Kidney (tissue), 13 donors: ENCODE measurements at regions not wholly inside any gene's neighbourhood (a gene's known extent, or its start where the extent isn't known, plus 50 kb on each side); places are given as distances from the start of the nearest gene placed in this dataset.

Experiments used
- DNase-seq, 5 donors: peaks; one replicate each; pipeline ENCODE4 v3.0.0-alpha.2; 2013 to 2020
- FAIRE-seq: peaks from 2 replicates; lab custom pipeline; 2012; peaks lifted over from hg19 to GRCh38; lab: Jason Lieb, UNC
- H3K27ac ChIP-seq, 2 donors: one replicate each; pipeline ENCODE4 v1.7.0; 2013; ENCODE audit warnings: low read depth in 2 of 2, low read length in 2 of 2, inconsistent platforms in 1 of 2
- H3K27me3 ChIP-seq: one replicate; pipeline ENCODE4 v1.7.1; 2013; ENCODE audit warnings: low read length, inconsistent platforms; ENCODE audit not compliant: control insufficient read depth, insufficient read depth
- H3K36me3 ChIP-seq, 3 donors: one replicate each; pipeline versions ENCODE4 v1.7.0 to v1.7.1; 2013; ENCODE audit warnings: low read length in 3 of 3, control low read depth in 1 of 3, inconsistent platforms in 1 of 3; ENCODE audit not compliant: insufficient read depth in 3 of 3, control insufficient read depth in 2 of 3
- H3K4me1 ChIP-seq, 3 donors: one replicate each; pipeline versions ENCODE4 v1.7.0 to v1.7.1; 2013; ENCODE audit warnings: low read length in 3 of 3, inconsistent platforms in 1 of 3, low read depth in 1 of 3; ENCODE audit not compliant: control insufficient read depth in 2 of 3, insufficient read depth in 2 of 3
- H3K4me3 ChIP-seq, 3 donors: one replicate each; pipeline versions ENCODE4 v1.7.0 to v1.8.1; 2013; ENCODE audit warnings: low read length in 3 of 3, control low read depth in 1 of 3, inconsistent platforms in 1 of 3
- H3K9ac ChIP-seq, 3 donors: one replicate each; pipeline versions ENCODE4 v1.7.0 to v1.7.1; 2013; ENCODE audit warnings: low read length in 3 of 3, control low read depth in 1 of 3, inconsistent platforms in 1 of 3
- H3K9me3 ChIP-seq, 3 donors: one replicate each; pipeline versions ENCODE4 v1.7.0 to v1.7.1; 2013; ENCODE audit warnings: low read length in 3 of 3, control low read depth in 1 of 3, inconsistent platforms in 1 of 3; ENCODE audit not compliant: control insufficient read depth in 2 of 3, insufficient read depth in 1 of 3
- CTCF ChIP-seq: IDR thresholded peaks from 3 replicates; pipeline ENCODE4 v1.5.1; 2012; ENCODE audit warnings: mild to moderate bottlenecking, moderate library complexity, borderline replicate concordance; ENCODE audit not compliant: insufficient read depth; ENCODE audit errors: extremely low read depth
- intact Hi-C: fragments of 100-400 bp; cut with DNase I; formaldehyde crosslinking; loops from one replicate; pipeline ENCODE4 v1.11.1; 2022
- donor health status: control.
- donor health status: control.
- donor health status: control.
- donor health status: control.
- donor health status: control.
- donor health status: DM: yes; HTN: yes; CAD: no.
- donor health status: Normal renal cell carcinoma (clear cell type).

- DNase-seq (no peak), FAIRE-seq (no peak)
- intact Hi-C loops: no loop called here
- H3K27ac ChIP-seq: no peak overlapping the region
- H3K4me3 ChIP-seq: no peak overlapping the region
- no peaks in the 10 kb centered on the region for H3K36me3 ChIP-seq
- no peaks in the 10 kb centered on the region for H3K27me3 ChIP-seq
- H3K4me1 ChIP-seq: no peaks in the 10 kb centered on the region
- no peak overlapping the region for H3K9ac ChIP-seq
- no peaks in the 10 kb centered on the region for H3K9me3 ChIP-seq
- TF ChIP-seq CTCF: no peak
Measured at GRCh38 chr17:22272363-22273146, 580.2 kb downstream of the KCNJ18 start.

GRCh38 chr17:22273308-22273707, 581.0 kb downstream of the KCNJ18 start:
- H3K4me1 ChIP-seq: no peaks in the 10 kb centered on the region
- no peaks in the 10 kb centered on the region for H3K9me3 ChIP-seq
- intact Hi-C loops: no loop called here
- no peak for TF ChIP-seq CTCF
- no peaks in the 10 kb centered on the region for H3K27me3 ChIP-seq
- H3K4me3 ChIP-seq: no peak overlapping the region
- H3K36me3 ChIP-seq: no peaks in the 10 kb centered on the region
- no peak overlapping the region for H3K27ac ChIP-seq
- DNase-seq: peak in 1 of 5 donors; percentile 32
- no peak overlapping the region for H3K9ac ChIP-seq
- FAIRE-seq: no peak

- Histone ChIP-seq H3K27me3 (no peaks in the 10 kb centered on the region), H3K36me3 (no peaks in the 10 kb centered on the region), H3K27ac (no peak overlapping the region), H3K4me3 (no peak overlapping the region), H3K9ac (no peak overlapping the region), H3K9me3 (no peaks in the 10 kb centered on the region), H3K4me1 (no peaks in the 10 kb centered on the region)
- intact Hi-C loops: no loop called here
- DNase-seq (peak in 1 of 5 donors; percentile 39), FAIRE-seq (no peak)
- no peak for TF ChIP-seq CTCF
Measured at GRCh38 chr17:22277595-22277994, 585.3 kb downstream of the KCNJ18 start.
